ENCODE measurements at regions not wholly inside any gene's neighbourhood (a gene's known extent, or its start where the extent isn't known, plus 50 kb on each side); places are given as distances from the start of the nearest gene placed in this dataset.

GRCh38 chr12:85740186-85740585, 96.0 kb downstream of the RASSF9 start:
- H3K23ac ChIP-seq (ENCODE audit: low read length), result no peak overlapping the region
- no peak overlapping the region for H2AFZ ChIP-seq (ENCODE audit: insufficient read depth, low read length, poor library complexity)

DNA sequence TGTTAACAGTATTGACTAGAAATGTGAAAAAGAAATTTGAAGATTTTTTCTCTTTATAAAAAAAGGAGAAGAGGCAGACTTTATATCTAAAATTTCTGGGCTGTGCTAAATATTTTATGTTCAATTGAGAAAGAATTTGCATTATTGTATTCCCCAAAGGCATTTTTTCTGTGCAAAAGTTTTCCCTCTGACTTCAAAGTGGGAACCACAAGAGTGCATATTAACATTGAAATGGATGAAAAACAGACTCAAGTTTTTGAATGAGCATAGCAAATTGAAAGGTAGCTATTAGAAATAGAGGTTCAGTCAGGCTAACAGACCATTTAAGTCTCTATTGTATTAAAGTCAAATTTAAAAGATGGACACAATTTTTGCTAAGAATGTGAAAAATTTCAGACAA, 95.2 kb downstream of the RASSF9 start:
- Histone ChIP-seq H3K27me3 (ENCODE audit: insufficient read depth, low read length) (no peaks in the 10 kb centered on the region), H4K8ac (ENCODE audit: low read depth, low read length) (no peak overlapping the region), H4K12ac (ENCODE audit: low read depth, low read length) (no peak overlapping the region), H2BK12ac (ENCODE audit: low read length) (no peak overlapping the region), H4K91ac (ENCODE audit: low read depth, low read length) (no peak overlapping the region), H2BK120ac (ENCODE audit: insufficient read depth, low read length, poor library complexity) (no peak overlapping the region), H3K14ac (ENCODE audit: low read length) (no peak overlapping the region), H3K36me3 (ENCODE audit: control insufficient read depth in 1 of 2, insufficient read depth in 2 of 2, low read length in 2 of 2) (no peaks in the 10 kb centered on the region), H3K79me1 (ENCODE audit: low read length) (no peaks in the 10 kb centered on the region), H3K4me1 (ENCODE audit: control insufficient read depth in 1 of 2, insufficient read depth in 2 of 2, low read length in 2 of 2) (no peaks in the 10 kb centered on the region), H3K18ac (ENCODE audit: low read length) (no peak overlapping the region), H3K4me2 (ENCODE audit: low read length) (no peak overlapping the region), H3K27ac (ENCODE audit: low read depth, low read length) (no peak overlapping the region), H3K9me3 (ENCODE audit: insufficient read depth, low read depth, low read length) (no peaks in the 10 kb centered on the region), H3K4me3 (ENCODE audit: low read depth, low read length) (no peak overlapping the region), H2AFZ (ENCODE audit: insufficient read depth, low read length, poor library complexity) (no peak overlapping the region), H3K4ac (ENCODE audit: low read depth, low read length) (no peak overlapping the region), H2AK5ac (ENCODE audit: low read length) (no peak overlapping the region), H3K9ac (ENCODE audit: low read length) (no peak overlapping the region), H3K23ac (ENCODE audit: low read length) (no peak overlapping the region), H3K79me2 (ENCODE audit: control insufficient read depth, insufficient read depth, low read length, poor library complexity) (no peaks in the 10 kb centered on the region), H2BK5ac (ENCODE audit: low read depth, low read length, poor library complexity) (no peak overlapping the region)
- no peak for DNase-seq

More at GRCh38 chr12:85740186-85740585, 96.0 kb downstream of the RASSF9 start:
- Histone ChIP-seq H3K27ac (ENCODE audit: low read depth, low read length) (no peak overlapping the region), H2BK5ac (ENCODE audit: low read depth, low read length, poor library complexity) (no peak overlapping the region), H3K79me2 (ENCODE audit: control insufficient read depth, insufficient read depth, low read length, poor library complexity) (no peaks in the 10 kb centered on the region), H3K4me2 (ENCODE audit: low read length) (no peak overlapping the region), H2BK12ac (ENCODE audit: low read length) (no peak overlapping the region), H3K4ac (ENCODE audit: low read depth, low read length) (no peak overlapping the region), H2AK5ac (ENCODE audit: low read length) (no peak overlapping the region), H3K18ac (ENCODE audit: low read length) (no peak overlapping the region), H4K12ac (ENCODE audit: low read depth, low read length) (no peak overlapping the region), H4K8ac (ENCODE audit: low read depth, low read length) (no peak overlapping the region), H3K79me1 (ENCODE audit: low read length) (no peaks in the 10 kb centered on the region), H3K4me3 (ENCODE audit: low read depth, low read length) (no peak overlapping the region), H2BK120ac (ENCODE audit: insufficient read depth, low read length, poor library complexity) (no peak overlapping the region), H4K91ac (ENCODE audit: low read depth, low read length) (no peak overlapping the region), H3K4me1 (ENCODE audit: control insufficient read depth in 1 of 2, insufficient read depth in 2 of 2, low read length in 2 of 2) (no peaks in the 10 kb centered on the region), H3K27me3 (ENCODE audit: insufficient read depth, low read length) (no peaks in the 10 kb centered on the region), H3K14ac (ENCODE audit: low read length) (no peak overlapping the region), H3K9ac (ENCODE audit: low read length) (no peak overlapping the region), H3K9me3 (ENCODE audit: insufficient read depth, low read depth, low read length) (no peaks in the 10 kb centered on the region), H3K36me3 (ENCODE audit: control insufficient read depth in 1 of 2, insufficient read depth in 2 of 2, low read length in 2 of 2) (no peaks in the 10 kb centered on the region)
- no peak for DNase-seq
- WGBS (ENCODE audit: extremely low coverage, insufficient coverage, insufficient read length), result no CpG with 5 or more reads among the region's 1 CpG

- Histone ChIP-seq H4K8ac (ENCODE audit: low read depth, low read length) (no peak overlapping the region), H2AFZ (ENCODE audit: insufficient read depth, low read length, poor library complexity) (no peak overlapping the region), H3K27ac (ENCODE audit: low read depth, low read length) (no peak overlapping the region), H3K27me3 (ENCODE audit: insufficient read depth, low read length) (no peaks in the 10 kb centered on the region), H2BK12ac (ENCODE audit: low read length) (no peak overlapping the region), H3K18ac (ENCODE audit: low read length) (no peak overlapping the region), H3K4me2 (ENCODE audit: low read length) (no peak overlapping the region), H3K4me3 (ENCODE audit: low read depth, low read length) (no peak overlapping the region), H3K23ac (ENCODE audit: low read length) (no peak overlapping the region), H3K9me3 (ENCODE audit: insufficient read depth, low read depth, low read length) (no peaks in the 10 kb centered on the region), H2BK5ac (ENCODE audit: low read depth, low read length, poor library complexity) (no peak overlapping the region), H4K91ac (ENCODE audit: low read depth, low read length) (no peak overlapping the region), H3K4ac (ENCODE audit: low read depth, low read length) (no peak overlapping the region), H2AK5ac (ENCODE audit: low read length) (no peak overlapping the region), H4K12ac (ENCODE audit: low read depth, low read length) (no peak overlapping the region), H3K14ac (ENCODE audit: low read length) (no peak overlapping the region), H3K4me1 (ENCODE audit: control insufficient read depth in 1 of 2, insufficient read depth in 2 of 2, low read length in 2 of 2) (no peaks in the 10 kb centered on the region), H3K79me2 (ENCODE audit: control insufficient read depth, insufficient read depth, low read length, poor library complexity) (no peaks in the 10 kb centered on the region), H3K9ac (ENCODE audit: low read length) (no peak overlapping the region), H2BK120ac (ENCODE audit: insufficient read depth, low read length, poor library complexity) (no peak overlapping the region), H3K36me3 (ENCODE audit: control insufficient read depth in 1 of 2, insufficient read depth in 2 of 2, low read length in 2 of 2) (no peaks in the 10 kb centered on the region), H3K79me1 (ENCODE audit: low read length) (no peaks in the 10 kb centered on the region)
- WGBS (ENCODE audit: extremely low coverage, insufficient coverage, insufficient read length), result no CpG with 5 or more reads among the region's 3 CpGs
- DNase-seq, result no peak
These were observed 88.2 kb downstream of the RASSF9 start for GRCh38 chr12:85747941-85748495.
